SK-N-MC (cell line): ENCODE measurements at regions not wholly inside any gene's neighbourhood (a gene's known extent, or its start where the extent isn't known, plus 50 kb on each side); places are given as distances from the start of the nearest gene placed in this dataset.

Experiments
- EZH2 ChIP-seq: fragments of 200-600 bp; sonication (generic); IDR thresholded peaks from one replicate; pipeline ENCODE4 v1.6.1; 2017; ENCODE audit warnings: antibody characterized with exemption
- POLR2AphosphoS5 ChIP-seq: IDR thresholded peaks from 2 replicates; pipeline ENCODE4 v1.6.1; 2012; ENCODE audit warnings: mild to moderate bottlenecking, low read depth, low read length, borderline replicate concordance

DNA sequence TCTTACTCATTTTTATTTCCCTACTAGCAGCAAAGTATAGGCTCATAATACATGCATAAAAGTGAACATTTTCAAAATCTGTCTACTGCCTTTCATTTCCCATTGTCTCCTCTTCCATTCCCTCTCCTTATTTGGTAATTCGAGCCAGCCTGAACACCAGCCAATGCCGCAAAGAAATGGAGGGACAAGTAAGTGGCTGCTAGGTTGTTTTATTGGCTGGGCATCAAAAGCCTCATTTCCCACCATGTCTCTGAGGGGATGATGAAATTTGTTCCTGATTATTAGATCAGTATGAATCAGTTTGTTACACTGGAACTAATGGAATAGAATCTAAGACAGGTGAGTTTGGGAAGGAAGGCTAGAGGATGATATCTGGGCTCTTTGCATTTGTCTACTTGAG, 143.5 kb downstream of the KCNA5 start:
- no peak for TF ChIP-seq POLR2AphosphoS5
- no peak for TF ChIP-seq EZH2
